ENCODE measurements at regions not wholly inside any gene's neighbourhood (a gene's known extent, or its start where the extent isn't known, plus 50 kb on each side); places are given as distances from the start of the nearest gene placed in this dataset.

DNA sequence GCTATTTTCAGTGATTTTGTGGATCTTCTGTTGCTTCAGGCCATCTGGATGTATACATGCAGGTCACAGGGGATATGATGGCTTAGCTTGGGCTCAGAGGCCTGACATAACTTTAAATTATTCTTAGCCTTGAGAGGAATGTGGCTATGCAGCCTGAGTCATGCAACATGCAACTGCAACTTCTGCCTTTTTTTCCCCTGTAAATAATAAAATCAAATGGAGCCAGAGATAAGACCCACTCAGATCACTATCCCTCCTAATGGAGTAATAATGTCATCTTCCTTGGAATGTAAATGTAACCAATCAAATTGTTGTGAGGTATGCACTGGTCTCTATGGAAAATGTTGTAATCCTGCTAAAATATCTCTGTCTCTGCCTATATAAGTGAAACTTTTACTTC lies 54.9 kb downstream of the MAGEB17 start:
- DNase-seq = no peak

DNA sequence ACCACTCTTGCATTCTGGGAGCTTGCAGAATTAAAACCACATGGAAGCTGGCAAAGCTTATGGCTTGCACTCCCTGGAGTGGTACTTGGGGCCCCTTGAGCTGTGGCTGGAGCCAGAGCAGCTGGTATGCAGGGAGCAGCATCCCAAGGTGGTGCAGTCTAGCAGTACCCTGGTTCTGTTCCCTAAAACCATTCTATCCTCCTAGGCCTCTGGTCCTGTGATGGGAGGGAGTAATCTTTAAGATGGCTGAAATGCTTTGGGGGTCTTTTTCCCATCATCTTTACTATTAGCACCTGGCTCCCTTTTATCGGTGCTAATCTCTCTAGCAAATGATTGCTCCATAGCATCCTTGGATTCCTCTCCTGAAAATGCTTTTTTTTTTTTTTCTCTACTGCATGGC lies 56.1 kb downstream of the MAGEB17 start:
- DNase-seq = no peak

DNA sequence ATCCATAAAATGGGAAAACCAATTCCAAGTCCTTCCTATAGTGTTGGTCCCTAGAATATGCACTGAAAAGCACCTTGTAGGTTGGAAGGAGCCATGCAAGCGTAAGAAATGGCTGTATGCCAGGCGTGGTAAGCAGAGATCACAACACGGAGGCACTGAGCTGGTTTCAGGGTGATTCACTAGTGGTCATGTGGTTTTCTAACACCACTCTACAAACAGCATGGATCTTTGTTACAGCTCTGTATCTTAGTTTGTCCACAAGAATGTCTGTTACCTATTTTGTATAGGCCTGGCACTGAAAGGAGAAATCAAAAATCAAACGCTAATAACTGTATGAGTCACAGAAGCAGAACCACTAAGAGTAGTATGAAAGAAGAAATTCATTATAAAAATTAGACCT lies 71.9 kb downstream of the MAGEB17 start:
- no peak for DNase-seq

DNA sequence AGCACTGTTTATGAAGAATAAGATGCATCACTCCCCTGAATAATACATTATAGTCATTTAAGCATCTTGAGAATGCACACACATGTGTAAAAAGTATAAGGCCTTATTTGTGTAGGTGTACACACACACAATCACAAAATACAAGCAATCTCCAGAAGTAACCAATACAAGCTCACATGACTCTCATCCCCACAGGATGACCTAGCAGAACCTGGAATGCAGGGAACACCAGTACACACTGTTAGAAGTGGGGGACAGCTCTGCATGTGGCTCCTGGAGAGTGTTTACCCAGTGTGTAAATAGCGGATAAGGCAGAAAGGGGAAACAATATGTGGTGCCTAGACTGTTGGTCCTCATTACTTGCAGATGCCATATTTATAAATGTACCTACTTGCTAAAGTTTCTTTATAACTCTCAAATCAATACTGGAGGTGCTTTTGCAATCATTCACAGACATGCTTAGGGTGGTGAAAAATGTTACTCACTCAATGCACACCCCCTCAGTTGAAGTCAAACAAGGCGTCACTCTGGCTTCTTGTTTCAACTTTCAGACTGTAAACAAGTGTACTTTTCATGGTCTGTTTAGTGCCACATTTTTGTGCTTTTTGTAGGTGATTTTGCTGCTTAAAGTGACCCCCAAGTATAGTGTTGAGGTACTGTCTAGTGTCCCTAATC lies 73.1 kb downstream of the MAGEB17 start:
- DNase-seq = no peak

DNA sequence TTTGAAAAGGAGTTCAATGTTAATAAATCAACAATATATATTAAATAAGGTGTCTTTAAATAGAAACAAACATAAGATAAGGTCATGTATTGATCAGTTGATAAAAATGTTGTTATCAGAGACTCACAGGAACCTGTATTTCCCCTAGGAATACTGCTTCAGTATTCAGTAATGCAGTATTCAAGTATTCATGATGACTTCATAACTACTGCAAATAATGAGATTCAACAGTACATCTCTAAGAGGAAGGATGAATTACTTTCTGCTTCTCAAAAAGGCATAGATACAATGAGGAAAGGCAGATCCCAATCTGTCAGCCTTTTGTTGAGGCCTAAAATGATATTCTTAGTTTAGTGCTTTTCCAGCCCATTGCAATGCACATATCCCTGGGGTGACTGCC lies 73.7 kb downstream of the MAGEB17 start:
- no peak for DNase-seq

DNA sequence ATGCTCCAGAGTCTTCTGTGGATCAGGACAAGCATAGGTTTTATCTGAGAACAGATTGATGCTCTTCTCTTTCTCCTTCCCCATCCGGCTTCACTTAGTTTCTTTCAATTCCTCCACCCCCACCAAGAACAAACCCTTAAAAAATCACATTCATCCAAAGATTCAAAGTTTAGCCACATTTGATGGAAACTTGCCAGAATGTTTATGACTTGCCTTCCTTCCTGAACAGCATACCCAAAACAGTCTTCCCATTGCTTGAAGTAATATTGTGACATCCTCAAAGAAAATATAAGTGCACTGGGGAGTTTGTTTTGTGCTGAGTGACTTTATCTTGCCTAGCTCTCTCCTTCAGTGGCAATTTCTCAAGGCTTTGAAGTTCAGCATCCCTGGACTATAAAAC lies 83.0 kb downstream of the MAGEB17 start:
- DNase-seq = no peak

DNA sequence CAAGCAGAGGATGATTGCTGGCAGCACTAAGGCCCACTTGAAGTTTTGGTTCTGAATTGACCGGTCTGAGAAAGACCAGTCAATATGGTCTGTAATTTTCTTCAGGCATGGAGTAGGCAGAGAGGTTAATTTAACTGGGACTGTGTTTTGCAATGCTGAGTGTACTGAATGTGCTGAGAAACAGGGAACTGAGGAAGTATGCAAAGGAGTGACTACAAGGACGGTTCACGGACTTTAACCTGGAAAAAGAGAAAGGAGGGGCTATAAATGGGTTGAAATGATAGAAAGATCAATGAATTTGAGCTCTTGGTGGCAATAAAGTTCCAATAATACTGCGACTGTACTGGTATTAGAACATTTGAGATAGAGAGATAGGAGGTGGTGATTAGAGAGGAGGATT lies 84.5 kb downstream of the MAGEB17 start:
- no peak for DNase-seq

DNA sequence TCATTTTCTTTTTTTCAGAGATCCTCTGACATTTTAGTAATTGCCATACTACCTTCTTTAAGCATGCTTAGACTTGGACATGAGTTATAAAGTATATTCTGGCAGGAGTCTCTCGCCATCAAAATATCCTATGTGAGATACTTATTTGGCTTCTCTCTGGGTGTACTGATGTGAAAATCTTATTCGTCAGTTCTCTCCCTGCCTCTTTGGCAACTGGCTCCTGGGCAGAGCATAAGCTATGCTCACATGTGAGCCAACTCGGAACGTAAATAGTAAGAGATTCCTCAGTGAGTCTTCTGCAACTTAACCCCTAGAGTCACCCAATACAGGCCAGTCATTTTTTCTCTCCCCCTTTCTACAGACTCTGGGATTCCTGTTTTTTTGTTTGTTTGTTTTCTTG lies 91.6 kb downstream of the MAGEB17 start:
- no peak for DNase-seq

DNA sequence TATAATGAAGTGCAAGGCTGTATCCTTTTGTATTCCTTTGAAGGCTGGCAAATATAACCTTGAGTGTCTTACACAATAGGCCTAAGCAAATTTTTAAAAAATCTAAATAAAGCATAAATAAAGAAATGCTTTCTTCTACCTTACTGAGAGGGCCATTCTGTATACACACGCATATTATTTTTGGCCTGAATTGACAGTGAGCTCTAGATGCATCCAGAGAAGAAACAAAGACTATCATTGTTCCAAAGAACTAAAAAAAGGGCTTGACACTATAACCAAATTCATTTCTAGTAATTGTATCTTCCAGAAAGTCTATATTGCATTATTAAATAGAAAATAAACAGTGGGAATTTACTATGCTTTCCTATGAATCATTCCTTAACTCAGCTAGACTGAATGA lies 100.2 kb downstream of the MAGEB17 start:
- DNase-seq = no peak

DNA sequence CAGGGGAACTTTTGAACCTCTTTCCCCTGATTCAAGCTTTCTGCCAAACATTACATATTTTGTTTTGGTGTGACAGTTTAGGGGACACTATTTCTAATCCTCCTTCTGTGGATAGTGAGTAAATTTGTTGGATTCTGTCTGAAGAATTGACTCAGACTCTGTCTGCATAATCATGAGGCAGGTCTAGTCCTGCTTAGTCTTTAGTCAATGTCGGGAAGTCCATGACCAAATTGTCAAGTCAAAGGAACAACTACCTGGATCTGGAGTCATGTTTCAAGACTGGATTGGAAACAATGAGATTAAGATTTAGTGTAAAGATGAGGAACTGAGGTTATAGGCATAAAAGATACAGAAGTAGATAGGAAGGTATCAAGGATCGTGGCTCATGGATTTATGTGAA lies 100.9 kb downstream of the MAGEB17 start:
- no peak for DNase-seq

DNA sequence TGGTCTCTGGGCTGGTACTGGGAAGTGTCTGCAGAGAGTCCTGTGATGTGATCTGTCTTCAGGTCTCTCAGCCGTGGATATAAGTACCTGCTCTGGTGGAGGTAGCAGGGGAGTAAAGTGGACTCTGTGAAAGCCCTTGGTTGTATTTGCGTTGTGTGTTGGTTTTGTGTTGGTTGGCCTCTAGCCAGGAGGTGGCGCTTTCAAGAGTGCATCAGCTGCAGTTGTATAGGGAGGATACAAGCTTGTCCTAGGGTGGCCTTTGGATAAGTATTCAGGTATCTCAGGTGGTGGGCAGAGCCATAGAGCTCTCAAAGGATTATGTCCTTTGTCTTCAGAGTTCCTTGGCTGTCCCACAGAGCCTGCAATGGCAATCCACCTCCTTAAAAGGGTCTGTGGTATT lies 111.6 kb downstream of the MAGEB17 start:
- no peak for DNase-seq

DNA sequence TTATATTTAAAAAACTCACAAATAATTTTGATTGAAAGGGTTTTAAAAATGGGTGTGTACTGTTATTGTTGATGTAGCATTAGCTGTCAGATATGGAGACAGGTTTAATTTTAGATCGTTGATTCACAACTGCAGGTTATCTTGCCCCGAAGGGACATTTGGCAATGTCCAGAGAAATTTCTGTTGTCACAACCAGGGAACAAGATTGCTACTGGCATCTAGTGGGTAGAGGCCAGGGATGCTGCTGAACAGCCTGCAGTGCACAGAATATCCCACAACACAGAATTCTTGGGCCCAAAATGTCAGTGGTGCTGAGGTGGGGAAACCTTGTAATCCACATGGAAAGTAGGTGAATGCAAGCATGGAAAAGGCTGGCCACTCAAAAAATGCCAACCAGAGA lies 114.9 kb downstream of the MAGEB17 start:
- DNase-seq = no peak

DNA sequence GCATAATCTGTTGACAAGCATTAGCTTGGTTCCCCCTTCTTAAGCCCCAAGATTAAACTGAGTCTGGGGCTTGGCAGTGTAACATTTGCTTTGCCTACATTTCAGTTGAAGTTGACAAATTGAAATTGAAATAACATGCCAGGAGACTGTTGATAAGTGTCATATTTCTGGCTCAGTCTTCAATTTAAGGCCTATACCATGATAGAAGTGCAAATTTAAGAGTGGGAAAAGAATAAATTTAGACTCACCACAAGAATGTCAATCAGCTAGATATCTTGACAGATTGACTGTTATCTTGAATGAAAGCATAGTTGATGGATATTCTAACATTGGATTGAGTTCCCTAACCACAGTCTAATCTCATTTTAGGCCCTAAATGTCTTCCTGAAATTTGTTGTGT lies 117.6 kb downstream of the MAGEB17 start:
- DNase-seq = no peak

DNA sequence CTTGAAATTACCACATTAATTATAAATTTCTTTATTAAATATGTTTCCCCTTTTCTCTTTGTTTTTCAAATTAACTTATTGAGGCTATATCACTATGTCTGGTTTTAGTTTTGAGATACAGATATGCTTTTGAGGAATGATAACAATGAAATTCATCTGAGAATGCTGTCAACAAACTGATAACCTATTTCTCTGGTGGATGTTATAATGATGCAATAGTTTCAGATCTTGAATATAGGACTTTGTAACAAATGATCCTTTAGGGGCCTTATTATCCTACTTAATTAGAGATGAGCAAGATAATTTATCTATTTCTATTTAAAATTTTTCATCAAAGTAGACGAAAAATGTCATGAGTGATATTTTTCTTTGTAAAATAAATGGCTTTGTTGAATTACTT lies 123.7 kb downstream of the MAGEB17 start:
- no peak for DNase-seq

DNA sequence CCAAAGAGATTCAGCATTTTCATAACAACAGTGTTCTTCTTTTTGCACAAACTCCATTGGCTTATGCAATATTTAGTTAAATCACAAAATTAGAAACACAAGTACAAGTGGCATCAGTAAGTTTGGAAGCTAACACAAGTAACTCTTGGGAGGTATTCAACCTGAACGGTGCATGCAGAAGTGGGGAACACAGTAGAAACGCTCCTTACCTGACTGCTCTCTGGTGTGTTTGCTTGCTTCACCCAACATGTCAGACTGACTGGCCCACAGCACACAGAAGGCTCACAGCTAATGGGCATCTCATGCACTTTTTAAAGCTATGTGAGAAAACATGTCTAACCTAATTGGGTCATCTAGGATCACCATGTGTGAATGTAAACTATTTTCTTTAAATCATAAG lies 133.6 kb downstream of the MAGEB17 start:
- no peak for DNase-seq

DNA sequence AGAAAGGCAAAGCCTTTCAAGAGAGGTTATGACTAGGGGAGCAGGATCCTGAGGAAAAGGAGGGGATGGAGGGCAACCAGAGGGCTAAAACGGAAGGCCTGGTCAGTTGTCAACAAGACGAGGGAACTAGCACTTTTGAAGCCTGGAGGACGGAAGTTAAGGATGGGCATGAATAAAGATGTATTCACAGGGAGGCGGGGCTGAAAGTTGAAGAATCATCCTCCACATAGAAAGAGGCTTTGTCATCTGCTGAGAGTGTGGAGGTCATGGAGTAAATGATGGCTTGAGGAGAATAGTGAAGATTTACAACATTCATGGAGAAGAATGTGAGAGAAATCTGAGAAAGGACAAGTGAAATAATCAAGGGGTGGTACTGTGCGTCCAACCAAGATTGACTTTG lies 137.5 kb downstream of the MAGEB17 start:
- DNase-seq = no peak

DNA sequence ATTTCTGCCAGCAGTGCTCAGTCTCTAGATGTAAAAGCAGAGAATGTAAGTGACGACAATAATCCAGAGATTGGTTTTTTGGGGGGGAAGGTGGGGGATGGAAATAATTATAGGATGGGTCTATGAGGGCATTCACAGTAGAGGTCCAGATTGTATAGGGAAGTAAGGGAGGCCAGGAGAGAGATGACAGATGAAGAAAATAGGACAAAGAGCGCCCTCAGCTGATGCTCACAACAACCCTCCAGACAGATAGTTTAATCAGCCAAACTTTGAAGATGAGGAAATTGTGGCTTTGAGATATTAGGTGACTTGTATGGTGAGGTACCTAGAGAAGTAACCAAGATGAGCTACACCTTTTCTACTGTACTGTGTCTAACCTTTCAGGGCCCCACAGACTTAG lies 137.9 kb downstream of the MAGEB17 start:
- DNase-seq = no peak

DNA sequence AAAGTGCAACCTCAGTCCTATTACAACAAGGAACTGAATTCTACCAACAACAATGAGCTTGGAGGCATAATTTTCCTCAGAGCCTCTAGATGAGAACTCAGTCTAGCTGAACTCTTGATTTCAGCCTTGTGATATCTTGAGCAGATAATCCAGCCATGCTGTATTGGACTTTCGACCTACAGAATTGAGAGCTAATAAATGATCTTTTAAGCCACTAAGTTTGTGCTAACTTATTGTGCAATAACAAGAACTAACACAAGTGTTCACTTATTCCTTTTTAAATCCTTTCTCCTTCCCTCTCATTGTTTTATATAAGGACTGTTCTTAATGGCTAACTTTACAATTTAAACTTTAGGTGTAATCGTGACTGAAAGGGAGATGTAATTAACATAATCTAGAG lies 140.7 kb downstream of the MAGEB17 start:
- DNase-seq = no peak

DNA sequence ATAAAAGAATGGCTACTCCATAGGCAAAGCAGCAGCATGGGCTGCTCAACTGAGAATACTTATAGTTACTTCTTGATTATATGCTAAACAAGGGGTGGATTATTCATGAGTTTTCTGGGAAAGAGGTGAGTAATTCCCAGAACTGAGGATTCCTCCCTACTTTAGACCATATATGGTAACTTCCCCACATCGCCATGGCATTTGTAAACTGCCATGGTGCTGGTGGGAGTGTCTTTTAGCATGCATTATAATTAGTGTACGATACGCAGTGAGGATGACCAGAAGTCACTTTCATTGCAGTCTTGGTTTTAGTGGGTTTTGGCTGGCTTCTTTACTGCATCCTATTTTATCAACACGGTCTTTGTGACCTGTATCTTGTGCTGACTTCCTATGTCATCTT lies 141.5 kb downstream of the MAGEB17 start:
- DNase-seq = no peak

DNA sequence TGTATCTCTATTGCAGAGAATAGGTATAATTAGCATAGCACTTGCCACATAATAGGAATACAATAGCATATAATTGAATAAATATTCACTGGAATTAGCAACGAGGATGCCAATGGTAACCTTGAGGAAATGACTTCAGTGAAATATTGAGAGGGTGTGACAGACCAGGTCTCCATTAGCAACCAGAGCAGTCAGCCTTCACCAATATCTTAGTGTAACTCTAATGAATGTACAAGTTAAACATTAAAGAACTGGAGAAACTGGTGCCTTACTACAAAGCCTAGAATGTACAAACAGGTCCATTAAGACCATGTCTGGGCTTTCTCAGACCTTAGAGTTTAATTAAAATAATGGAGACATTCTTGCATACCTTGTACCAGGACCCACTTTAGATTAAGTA lies 143.0 kb downstream of the MAGEB17 start:
- no peak for DNase-seq

DNA sequence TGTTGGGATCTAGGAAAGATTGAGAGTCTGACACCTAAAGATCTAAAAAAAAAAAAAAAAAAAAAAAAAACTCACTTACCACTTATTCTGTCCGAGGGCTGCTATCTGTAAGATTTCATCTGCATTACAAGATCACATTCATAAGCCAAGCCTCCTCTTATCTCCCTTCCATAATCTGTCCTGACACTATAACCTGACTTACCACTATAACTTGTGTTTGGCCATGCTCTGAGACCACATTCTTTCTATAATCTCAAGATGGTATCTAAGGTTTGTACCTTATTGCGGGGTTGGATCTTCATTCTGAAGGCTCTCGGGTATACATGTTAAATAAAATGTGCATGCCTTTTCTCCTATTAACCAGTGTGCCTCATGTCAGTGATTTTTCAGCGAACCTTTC lies 144.4 kb downstream of the MAGEB17 start:
- no peak for DNase-seq

DNA sequence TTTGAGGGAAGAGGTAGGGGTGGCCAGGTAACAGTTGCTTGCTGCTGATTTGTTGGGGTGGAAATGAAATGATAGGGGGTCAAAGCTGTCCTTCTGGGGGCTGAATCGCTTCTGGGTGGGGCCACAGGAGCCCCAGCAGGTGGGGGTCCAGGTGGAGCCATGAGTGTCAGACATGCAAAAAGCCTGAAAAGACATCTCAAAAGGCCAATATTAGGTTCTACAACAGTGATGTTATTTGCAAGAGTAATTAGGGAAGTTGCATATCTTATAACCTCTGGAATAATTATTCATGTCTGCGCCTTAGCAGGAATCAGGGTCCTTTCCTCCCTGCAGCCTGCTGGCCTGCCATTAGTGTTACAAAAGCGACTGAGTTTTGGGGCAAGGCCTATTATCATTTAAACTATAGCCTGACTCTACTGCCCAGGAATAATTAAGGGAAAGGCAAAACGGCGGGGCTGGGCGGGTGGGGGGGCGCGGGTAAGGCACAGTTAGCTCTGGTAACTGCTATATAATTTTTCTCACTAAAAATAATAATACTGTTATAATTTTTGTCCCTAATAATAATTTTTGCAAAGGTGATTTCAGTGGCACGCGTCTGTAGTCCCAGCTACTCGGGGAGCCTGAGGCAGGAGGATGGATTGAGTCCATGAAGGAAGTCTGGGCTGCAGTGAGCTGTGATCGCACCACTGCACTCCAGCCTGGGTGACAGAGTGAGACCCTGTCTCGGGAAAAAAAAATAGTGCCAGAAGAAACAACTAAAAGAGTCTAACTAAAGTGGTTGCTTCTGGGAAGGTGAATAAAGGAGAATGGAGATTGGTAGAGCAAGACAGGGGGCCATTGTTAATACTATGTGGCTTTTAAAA lies 145.7 kb downstream of the MAGEB17 start:
- no peak for DNase-seq

DNA sequence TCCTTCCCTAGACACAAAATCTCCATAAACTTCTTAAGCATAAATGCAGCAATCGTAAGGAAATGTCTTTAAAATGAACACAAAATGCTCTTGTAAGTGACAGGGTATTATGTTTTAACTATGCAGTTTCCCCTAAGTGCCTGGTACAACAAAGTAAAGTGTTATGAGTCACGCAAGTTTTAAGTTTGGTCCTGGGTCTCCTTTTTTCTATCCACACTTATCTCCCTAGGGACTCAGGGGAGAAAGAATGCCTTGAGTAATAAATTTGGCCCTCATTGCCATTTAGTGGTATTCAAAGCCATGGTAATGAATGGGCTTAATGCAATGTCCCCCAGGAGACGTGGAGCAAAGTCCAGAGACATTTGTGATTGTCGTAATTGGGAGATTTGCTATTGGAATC lies 149.1 kb downstream of the MAGEB17 start:
- DNase-seq = no peak

DNA sequence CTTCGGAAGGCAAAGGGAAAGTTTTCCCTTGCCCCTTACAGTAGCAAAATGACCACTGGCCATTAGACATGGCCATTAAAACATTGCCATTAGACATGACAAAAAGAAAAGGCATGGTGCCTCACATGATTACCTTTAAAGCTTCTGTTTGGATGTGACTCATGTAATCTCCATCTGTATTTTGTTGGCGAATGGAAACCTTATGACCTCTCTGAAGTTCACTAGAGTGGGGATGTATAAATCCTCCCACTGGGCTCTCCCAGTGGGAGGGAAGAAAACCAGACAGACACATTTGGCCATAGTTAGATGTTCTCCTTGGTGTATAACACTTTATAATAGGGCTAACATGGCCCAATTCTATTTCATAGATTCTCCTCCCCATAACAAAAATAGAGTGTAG lies 152.6 kb downstream of the MAGEB17 start:
- DNase-seq = no peak
